ENCODE measurements at regions not wholly inside any gene's neighbourhood (a gene's known extent, or its start where the extent isn't known, plus 50 kb on each side); places are given as distances from the start of the nearest gene placed in this dataset.

- DNase-seq (ENCODE audit: low read depth in 2 of 2) = no peak
Measured at GRCh38 chr7:50166997-50167965, 74.2 kb upstream of the ZPBP start.

GRCh38 chr7:50164559-50165170 lies 71.6 kb upstream of the ZPBP start:
- no peak for DNase-seq (ENCODE audit: low read depth in 2 of 2)

DNA sequence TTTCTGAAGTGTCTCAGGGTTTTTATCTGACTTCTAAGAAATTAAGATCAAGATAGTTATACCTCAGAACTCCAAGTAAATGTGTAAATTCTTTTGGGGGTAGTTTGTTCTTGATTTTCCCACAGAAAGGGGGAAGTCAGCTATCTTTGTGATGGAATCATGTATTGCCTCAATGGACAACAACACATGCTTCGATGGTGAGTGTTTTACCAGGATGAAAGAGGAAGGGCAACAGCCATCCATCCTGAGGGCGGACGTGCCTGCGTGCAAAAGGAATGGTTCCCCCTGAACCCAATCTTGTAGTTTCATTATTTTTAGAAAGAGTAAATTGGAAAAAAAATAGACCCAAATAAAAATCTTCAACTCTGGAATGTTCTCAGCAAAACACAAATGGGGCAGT lies 67.2 kb upstream of the ZPBP start:
- no peak for DNase-seq (ENCODE audit: low read depth in 2 of 2)

DNA sequence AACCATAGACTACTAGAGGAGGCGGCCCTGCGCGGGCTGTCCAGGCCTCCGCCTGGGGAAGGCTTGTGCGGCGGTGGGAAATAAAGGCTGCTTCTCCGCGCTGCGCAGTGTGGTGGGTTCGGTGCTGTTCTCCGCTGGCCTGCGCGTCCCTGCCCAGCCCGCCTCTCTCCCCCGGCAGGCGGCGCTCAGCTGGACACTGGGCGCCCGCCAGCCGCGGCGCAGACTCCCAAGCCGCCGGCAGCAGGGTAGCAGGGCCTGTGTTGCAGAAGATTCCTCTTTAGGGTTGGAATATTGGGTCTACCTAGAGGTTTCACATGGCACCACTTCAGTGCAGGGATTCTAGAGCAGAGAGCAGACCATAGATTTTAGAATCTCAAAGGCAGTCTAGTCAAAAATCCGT lies 66.1 kb upstream of the ZPBP start:
- DNase-seq (ENCODE audit: low read depth in 2 of 2) = no peak

- no peak for DNase-seq (ENCODE audit: low read depth in 2 of 2)
Measured at GRCh38 chr7:50156706-50157105, 63.7 kb upstream of the ZPBP start.

- DNase-seq (ENCODE audit: low read depth in 2 of 2) = no peak
Measured at GRCh38 chr7:50156163-50156562, 63.1 kb upstream of the ZPBP start.

- no peak for DNase-seq (ENCODE audit: low read depth in 2 of 2)
Measured at GRCh38 chr7:50155755-50156154, 62.7 kb upstream of the ZPBP start.

- no peak for DNase-seq (ENCODE audit: low read depth in 2 of 2)
Measured at GRCh38 chr7:50153995-50154394, 60.9 kb upstream of the ZPBP start.

- no peak for DNase-seq (ENCODE audit: low read depth in 2 of 2)
Measured at GRCh38 chr7:50153148-50153547, 60.1 kb upstream of the ZPBP start.

DNA sequence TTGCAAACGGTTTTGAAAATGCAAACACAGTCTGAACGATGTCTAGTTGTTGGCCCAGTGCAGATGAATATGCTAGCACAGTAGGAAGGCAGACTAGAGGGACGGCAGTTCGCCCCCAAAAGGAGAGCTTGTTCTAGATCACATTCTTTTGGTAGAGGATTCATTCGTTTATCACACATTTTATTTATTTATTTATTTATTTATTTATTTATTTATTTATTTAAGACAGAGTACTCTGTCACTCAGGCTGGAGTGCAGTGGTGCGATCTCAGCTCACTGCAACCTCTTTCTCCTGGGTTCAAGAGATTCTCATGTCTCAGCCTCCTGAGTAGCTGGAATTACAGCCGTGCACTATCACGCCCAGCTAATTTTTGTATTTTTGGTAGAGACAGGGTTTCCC lies 59.4 kb upstream of the ZPBP start:
- DNase-seq (ENCODE audit: low read depth in 2 of 2) = no peak

DNA sequence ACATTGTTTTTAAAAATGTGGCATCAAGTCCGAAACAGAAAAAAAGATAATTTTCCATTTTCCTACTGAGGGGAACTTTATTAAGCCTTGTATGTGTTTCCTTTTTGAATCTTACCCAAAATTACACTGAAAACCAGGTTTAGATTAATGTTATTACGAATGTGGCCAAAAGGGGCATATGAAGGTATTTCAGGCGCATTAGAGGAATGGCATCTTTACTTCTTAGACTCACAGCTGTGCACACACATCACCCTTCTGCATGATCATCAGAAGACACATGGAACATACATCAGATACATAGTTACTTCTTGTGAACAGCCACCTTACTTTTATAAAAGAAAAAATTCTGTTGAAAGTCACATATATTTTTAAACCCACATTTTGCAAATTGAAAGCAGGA lies 58.6 kb upstream of the ZPBP start:
- no peak for DNase-seq (ENCODE audit: low read depth in 2 of 2)

DNA sequence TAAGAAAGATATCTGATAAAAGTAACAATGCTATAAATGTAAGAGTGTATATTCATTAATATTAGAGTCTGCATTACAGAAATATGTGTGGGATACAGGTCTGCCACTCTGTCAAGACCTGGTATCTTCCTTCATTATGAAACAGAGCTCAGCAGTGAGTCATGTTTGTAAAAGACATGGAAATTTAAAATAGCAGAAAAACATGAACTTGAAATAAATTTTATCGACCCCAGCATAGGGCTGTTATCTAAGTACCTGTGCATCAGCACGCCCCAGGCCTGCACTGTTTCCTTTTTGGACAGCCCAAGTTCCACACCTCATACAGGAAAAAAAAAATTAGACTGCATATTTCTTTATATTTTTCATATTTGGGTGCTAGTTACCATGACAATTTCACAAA lies 58.0 kb upstream of the ZPBP start:
- DNase-seq (ENCODE audit: low read depth in 2 of 2) = no peak

DNA sequence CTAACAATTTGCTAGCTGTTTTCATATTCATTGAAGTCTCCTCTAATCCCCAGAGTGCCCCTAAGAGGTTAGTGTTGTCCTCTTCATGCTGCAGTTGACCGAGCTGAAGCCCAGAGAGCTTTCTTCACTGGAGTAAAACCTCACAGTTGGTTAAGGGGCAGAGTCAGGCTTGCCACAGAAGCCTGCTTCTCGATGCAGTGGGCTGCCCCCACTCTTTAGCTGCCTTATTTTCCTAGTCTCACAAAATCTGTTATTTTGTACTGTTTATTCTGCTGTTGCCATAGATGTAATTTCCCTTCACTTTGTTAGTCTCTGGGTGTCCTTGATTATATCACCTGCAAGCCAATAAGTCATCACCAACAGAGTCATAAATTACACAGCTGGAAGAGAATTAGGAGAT lies 56.3 kb upstream of the ZPBP start:
- DNase-seq (ENCODE audit: low read depth in 2 of 2) = no peak

- DNase-seq (ENCODE audit: low read depth in 2 of 2) = no peak
Measured at GRCh38 chr7:50147951-50148808, 55.1 kb upstream of the ZPBP start.

- DNase-seq (ENCODE audit: low read depth in 2 of 2) = no peak
Measured at GRCh38 chr7:50146692-50147091, 53.6 kb upstream of the ZPBP start.

DNA sequence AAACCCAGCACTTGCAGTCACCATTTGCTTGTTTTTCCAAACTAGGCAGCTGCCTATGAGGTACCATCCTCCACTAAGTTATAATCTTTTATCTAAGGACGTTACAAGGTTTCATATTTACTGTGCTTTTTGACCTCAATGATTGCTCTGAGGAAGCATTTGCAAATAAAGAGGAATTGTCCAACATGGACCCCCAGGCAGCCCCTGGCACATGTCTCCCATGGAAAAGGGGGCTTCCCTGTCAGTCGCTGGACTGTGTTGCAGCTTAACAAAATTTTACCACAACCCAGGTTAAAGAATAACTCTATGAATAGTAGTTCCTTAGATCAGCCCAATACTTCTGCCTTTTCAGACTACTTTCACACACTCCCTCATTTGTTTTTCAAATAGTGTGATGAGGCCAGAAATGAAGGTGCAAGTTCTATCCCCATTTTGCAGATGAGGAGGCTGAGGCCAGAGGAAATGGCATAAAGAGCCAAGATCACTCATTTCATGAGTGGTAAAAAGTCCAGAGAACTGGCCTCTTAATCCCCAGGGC lies 52.8 kb upstream of the ZPBP start:
- no peak for DNase-seq (ENCODE audit: low read depth in 2 of 2)

GRCh38 chr7:50145226-50145625 lies 52.2 kb upstream of the ZPBP start:
- no peak for DNase-seq (ENCODE audit: low read depth in 2 of 2)
